GM19372 (cell line): ENCODE measurements at regions not wholly inside any gene's neighbourhood (a gene's known extent, or its start where the extent isn't known, plus 50 kb on each side); places are given as distances from the start of the nearest gene placed in this dataset.
"Not testable (repeated sequence)": the region's sequence is repeated elsewhere in the genome, so short reads cannot be mapped to it uniquely, and the experiment has no call there.

Source experiments
- ATAC-seq: cut with Tn5 transposase; IDR thresholded peaks from one replicate; pipeline ENCODE4 v1.9.1; 2021; ENCODE audit warnings: mild to moderate bottlenecking, low read depth, moderate library complexity; ENCODE audit not compliant: unreplicated experiment

GRCh38 chr7:9029681-9030530 is 596.5 kb downstream of the NXPH1 start:
- ATAC-seq: no peak

GRCh38 chr7:9030976-9031375 is 597.6 kb downstream of the NXPH1 start:
- no peak for ATAC-seq

- ATAC-seq: no peak
These were observed 598.0 kb downstream of the NXPH1 start for GRCh38 chr7:9031386-9031785.

GRCh38 chr7:9036080-9036479 is 602.7 kb downstream of the NXPH1 start:
- ATAC-seq: no peak

GRCh38 chr7:9071160-9071762 is 637.9 kb downstream of the NXPH1 start:
- no peak for ATAC-seq

- not testable (repeated sequence) for ATAC-seq
These were observed 642.4 kb downstream of the NXPH1 start for GRCh38 chr7:9075774-9076173.

- no peak for ATAC-seq
These were observed 648.8 kb downstream of the NXPH1 start for GRCh38 chr7:9082203-9082602.

GRCh38 chr7:9083837-9084236 is 650.4 kb downstream of the NXPH1 start:
- ATAC-seq: no peak

- no peak for ATAC-seq
These were observed 657.9 kb downstream of the NXPH1 start for GRCh38 chr7:9091282-9091681.

GRCh38 chr7:9097565-9098060 is 664.2 kb downstream of the NXPH1 start:
- no peak for ATAC-seq

- no peak for ATAC-seq
These were observed 666.9 kb downstream of the NXPH1 start for GRCh38 chr7:9100289-9100688.

- no peak for ATAC-seq
These were observed 669.4 kb downstream of the NXPH1 start for GRCh38 chr7:9102846-9103245.

- no peak for ATAC-seq
These were observed 673.3 kb downstream of the NXPH1 start for GRCh38 chr7:9106747-9107146.

- no peak for ATAC-seq
These were observed 686.9 kb downstream of the NXPH1 start for GRCh38 chr7:9120331-9120730.

GRCh38 chr7:9124320-9124719 is 690.9 kb downstream of the NXPH1 start:
- ATAC-seq: no peak

- ATAC-seq: no peak
These were observed 691.8 kb downstream of the NXPH1 start for GRCh38 chr7:9125246-9125645.

- ATAC-seq: no peak
These were observed 694.5 kb downstream of the NXPH1 start for GRCh38 chr7:9127901-9128300.

GRCh38 chr7:9148687-9149086 is 715.3 kb downstream of the NXPH1 start:
- ATAC-seq: no peak

- no peak for ATAC-seq
These were observed 716.2 kb downstream of the NXPH1 start for GRCh38 chr7:9149499-9150082.

- ATAC-seq: not testable (repeated sequence)
These were observed 730.3 kb downstream of the NXPH1 start for GRCh38 chr7:9163691-9164090.

GRCh38 chr7:9175871-9176270 is 742.5 kb downstream of the NXPH1 start:
- no peak for ATAC-seq

- no peak for ATAC-seq
These were observed 747.9 kb downstream of the NXPH1 start for GRCh38 chr7:9181356-9181755.
